OCI-LY3 (cell line): ENCODE measurements at regions not wholly inside any gene's neighbourhood (a gene's known extent, or its start where the extent isn't known, plus 50 kb on each side); places are given as distances from the start of the nearest gene placed in this dataset.

Experiments used
- CTCF ChIP-seq: fragments of 200-600, 300-600 bp; sonication (generic); IDR thresholded peaks from 2 replicates; pipeline ENCODE4 v1.5.1; 2014; ENCODE audit warnings: antibody characterized with exemption, low read length, low read depth
- EZH2phosphoT487 ChIP-seq: fragments of 200-600 bp; shearing (Covaris generic); IDR thresholded peaks from 2 replicates; pipeline ENCODE4 v1.6.1; 2018; ENCODE audit warnings: antibody characterized with exemption, mixed run types, low read depth

- TF ChIP-seq CTCF (no peak), EZH2phosphoT487 (no peak)
Observed at GRCh38 chr10:3306050-3306449, 133.5 kb upstream of the PITRM1 start.
